ENCODE measurements at regions not wholly inside any gene's neighbourhood (a gene's known extent, or its start where the extent isn't known, plus 50 kb on each side); places are given as distances from the start of the nearest gene placed in this dataset.
"Not testable (repeated sequence)": the region's sequence is repeated elsewhere in the genome, so short reads cannot be mapped to it uniquely, and the experiment has no call there.

DNA sequence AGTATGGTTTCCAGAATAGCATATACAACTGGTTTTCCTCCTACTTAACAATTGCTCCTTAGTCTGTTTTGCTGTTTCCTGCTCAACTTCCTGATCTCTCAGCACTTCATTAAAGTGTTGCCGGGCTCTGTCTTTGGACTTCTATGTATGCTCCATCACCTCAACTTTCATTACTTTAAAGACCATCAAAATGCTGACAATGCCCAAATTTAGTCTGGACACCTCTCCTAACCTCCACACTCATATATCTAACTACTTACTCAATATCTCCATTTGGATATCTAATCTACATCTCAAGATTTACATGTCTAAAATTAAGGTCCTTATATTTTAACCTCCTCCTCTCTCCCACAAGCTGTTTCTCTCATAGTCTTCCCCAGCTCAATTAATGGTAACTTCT lies 54.4 kb upstream of the LGR5 start:
- Histone ChIP-seq H3K4me3 (no peak overlapping the region), H3K4me1 (no peaks in the 10 kb centered on the region), H3K9ac (no peak overlapping the region), H4K20me1 (no peaks in the 10 kb centered on the region), H3K9me3 (no peaks in the 10 kb centered on the region), H3K36me3 (no peaks in the 10 kb centered on the region), H3K27me3 (no peaks in the 10 kb centered on the region), H3K27ac (no peak overlapping the region), H3K4me2 (no peak overlapping the region)
- TF ChIP-seq Cebpa-rat (IDR thresholded peaks at IDR 0.05), result no peak

DNA sequence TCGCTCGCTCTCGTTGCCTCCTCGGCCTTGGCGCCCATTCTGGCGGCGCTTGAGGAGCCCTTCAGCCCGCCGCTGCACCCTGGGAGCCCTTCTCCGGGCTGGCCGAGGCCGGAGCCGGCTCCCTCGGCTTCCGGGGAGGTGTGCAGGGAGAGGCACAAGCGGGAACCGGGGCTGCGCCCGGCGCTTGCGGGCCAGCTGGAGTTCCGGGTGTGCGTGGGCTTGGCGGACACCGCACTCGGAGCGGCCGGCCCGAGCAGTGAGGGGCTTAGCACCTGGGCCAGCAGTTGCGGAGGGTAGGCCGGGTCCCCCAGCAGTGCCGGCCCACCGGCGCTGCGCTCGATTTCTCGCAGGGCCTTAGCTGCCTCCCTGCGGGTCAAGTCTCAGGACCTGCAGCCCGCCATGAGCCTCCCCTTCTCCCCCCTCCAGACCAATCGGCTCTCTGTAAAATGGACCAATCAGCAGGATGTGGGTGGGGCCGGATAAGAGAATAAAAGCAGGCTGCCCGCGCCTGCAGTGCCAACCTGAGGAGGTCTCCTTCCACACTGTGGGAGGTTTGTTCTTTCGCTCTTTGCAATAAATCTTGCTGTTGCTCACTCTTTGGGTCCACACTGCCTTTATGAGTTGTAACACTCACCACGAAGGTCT lies 62.8 kb upstream of the LGR5 start:
- not testable (repeated sequence) for H4K20me1 ChIP-seq, H3K36me3 ChIP-seq, H3K9me3 ChIP-seq, H3K27ac ChIP-seq, H3K9ac ChIP-seq, H3K4me1 ChIP-seq, H3K4me3 ChIP-seq, H3K27me3 ChIP-seq, H3K4me2 ChIP-seq

- no peak overlapping the region for H3K4me3 ChIP-seq
- H3K9me3 ChIP-seq, result no peaks in the 10 kb centered on the region
- H3K4me2 ChIP-seq, result no peak overlapping the region
- no peaks in the 10 kb centered on the region for H3K36me3 ChIP-seq
- H3K27me3 ChIP-seq, result no peaks in the 10 kb centered on the region
- no peaks in the 10 kb centered on the region for H3K4me1 ChIP-seq
- no peak overlapping the region for H3K27ac ChIP-seq
- no peak for TF ChIP-seq Cebpa-rat (IDR thresholded peaks at IDR 0.05)
- no peak overlapping the region for H3K9ac ChIP-seq
- no peaks in the 10 kb centered on the region for H4K20me1 ChIP-seq
These were observed 68.5 kb upstream of the LGR5 start for GRCh38 chr12:71371122-71371521.

DNA sequence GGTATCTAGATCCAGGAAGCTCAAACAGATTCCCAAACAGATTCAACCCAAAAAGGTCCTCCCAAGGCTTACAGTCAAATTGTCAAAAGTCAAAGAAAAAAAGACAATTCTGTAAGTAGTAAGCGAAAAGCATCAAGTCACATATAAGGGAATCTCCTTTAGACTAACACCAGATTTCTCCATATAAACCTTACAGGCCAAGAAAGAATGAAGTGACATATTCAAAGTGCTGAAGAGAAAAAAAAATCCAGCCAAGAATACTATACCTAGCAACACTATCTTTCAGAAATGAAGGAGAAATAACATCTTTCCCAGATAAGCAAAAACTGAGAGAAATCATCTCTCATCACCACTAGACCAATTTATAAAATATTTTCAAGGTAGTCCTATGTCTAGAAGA lies 79.6 kb upstream of the LGR5 start:
- Histone ChIP-seq H3K27me3 (no peaks in the 10 kb centered on the region), H3K4me2 (no peak overlapping the region), H3K27ac (no peak overlapping the region), H3K36me3 (no peaks in the 10 kb centered on the region), H4K20me1 (no peaks in the 10 kb centered on the region), H3K9ac (no peak overlapping the region), H3K4me3 (no peak overlapping the region), H3K9me3 (peaks cover 21% of the 10 kb centered on the region), H3K4me1 (peaks cover 12% of the 10 kb centered on the region)
- no peak for TF ChIP-seq Cebpa-rat (IDR thresholded peaks at IDR 0.05)

- H3K27me3 ChIP-seq, result no peaks in the 10 kb centered on the region
- H3K27ac ChIP-seq, result no peak overlapping the region
- H3K4me2 ChIP-seq, result no peak overlapping the region
- no peak for TF ChIP-seq Cebpa-rat (IDR thresholded peaks at IDR 0.05)
- H4K20me1 ChIP-seq, result no peaks in the 10 kb centered on the region
- peaks cover 25% of the 10 kb centered on the region for H3K4me1 ChIP-seq
- no peaks in the 10 kb centered on the region for H3K36me3 ChIP-seq
- no peak overlapping the region for H3K4me3 ChIP-seq
- H3K9ac ChIP-seq, result no peak overlapping the region
- peaks cover 17% of the 10 kb centered on the region for H3K9me3 ChIP-seq
These were observed 83.0 kb upstream of the LGR5 start for GRCh38 chr12:71356569-71356968.

GRCh38 chr12:71354871-71355270 lies 84.7 kb upstream of the LGR5 start:
- peak overlapping the region; percentile 62 for H3K4me2 ChIP-seq
- H3K27me3 ChIP-seq, result no peaks in the 10 kb centered on the region
- H3K4me1 ChIP-seq, result peaks cover 27% of the 10 kb centered on the region
- no peak overlapping the region for H3K27ac ChIP-seq
- no peaks in the 10 kb centered on the region for H4K20me1 ChIP-seq
- no peak overlapping the region for H3K4me3 ChIP-seq
- no peak for TF ChIP-seq Cebpa-rat (IDR thresholded peaks at IDR 0.05)
- peaks cover 13% of the 10 kb centered on the region; the same call in 1 of the 2 replicates for H3K9me3 ChIP-seq
- H3K36me3 ChIP-seq, result no peaks in the 10 kb centered on the region
- no peak overlapping the region for H3K9ac ChIP-seq

DNA sequence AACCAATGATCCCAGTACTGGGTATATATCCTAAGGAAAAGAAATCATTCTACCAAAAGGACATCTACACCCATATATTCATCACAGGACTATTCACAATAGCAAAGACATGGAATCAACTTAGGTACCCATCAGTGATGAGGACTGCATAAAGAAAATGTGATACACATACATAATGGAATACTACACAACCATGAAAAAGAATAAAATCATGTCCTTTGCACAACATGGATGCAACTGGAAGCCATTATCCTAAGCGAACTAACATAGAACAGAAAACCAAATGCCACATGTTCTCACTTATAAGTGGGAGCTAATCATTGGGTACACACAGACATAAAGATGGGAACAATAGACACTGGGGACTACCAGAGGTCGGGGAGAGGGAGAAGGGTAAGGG lies 86.0 kb upstream of the LGR5 start:
- Histone ChIP-seq H3K4me3 (no peak overlapping the region), H3K9ac (no peak overlapping the region), H3K27ac (no peak overlapping the region), H3K36me3 (no peaks in the 10 kb centered on the region), H4K20me1 (no peaks in the 10 kb centered on the region), H3K4me1 (peaks cover 33% of the 10 kb centered on the region), H3K27me3 (no peaks in the 10 kb centered on the region), H3K4me2 (peak overlapping the region; percentile 62), H3K9me3 (peaks cover 5% of the 10 kb centered on the region; the same call in 1 of the 2 replicates)
- no peak for TF ChIP-seq Cebpa-rat (IDR thresholded peaks at IDR 0.05)

DNA sequence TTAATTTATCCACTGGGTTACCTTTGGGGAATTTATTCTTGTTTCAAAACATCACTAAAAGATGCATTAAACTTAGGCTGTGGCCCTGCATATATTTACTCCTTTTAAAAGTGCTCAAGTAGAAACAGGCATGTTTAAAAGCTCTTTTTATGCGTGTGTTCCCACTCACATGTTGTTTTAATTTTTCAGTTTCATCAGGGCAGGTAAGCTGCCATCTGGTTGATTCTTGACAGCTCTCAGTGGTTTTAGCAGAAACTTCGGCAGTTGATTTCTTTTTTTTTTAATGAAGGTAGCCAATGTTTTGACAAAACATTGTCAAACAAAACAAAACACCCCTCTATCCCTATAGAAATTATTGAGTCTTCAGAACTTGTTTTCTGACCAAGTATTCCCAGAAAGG lies 89.6 kb upstream of the LGR5 start:
- H3K4me2 ChIP-seq, result 0 out of 2 replicates have a peak overlapping the region, but pooled peaks have one; percentile 18
- TF ChIP-seq Cebpa-rat (IDR thresholded peaks at IDR 0.05), result no peak
- H3K4me1 ChIP-seq, result peaks cover 20% of the 10 kb centered on the region
- no peaks in the 10 kb centered on the region for H4K20me1 ChIP-seq
- H3K36me3 ChIP-seq, result no peaks in the 10 kb centered on the region
- no peaks in the 10 kb centered on the region for H3K27me3 ChIP-seq
- H3K9me3 ChIP-seq, result no peaks in the 10 kb centered on the region
- no peak overlapping the region for H3K27ac ChIP-seq
- no peak overlapping the region for H3K4me3 ChIP-seq
- no peak overlapping the region for H3K9ac ChIP-seq

GRCh38 chr12:71338933-71339332 lies 100.7 kb upstream of the LGR5 start:
- no peaks in the 10 kb centered on the region for H3K4me1 ChIP-seq
- no peak overlapping the region for H3K4me3 ChIP-seq
- H3K9me3 ChIP-seq, result peaks cover 8% of the 10 kb centered on the region; the same call in 1 of the 2 replicates
- H3K4me2 ChIP-seq, result no peak overlapping the region
- TF ChIP-seq Cebpa-rat (IDR thresholded peaks at IDR 0.05), result no peak
- H3K9ac ChIP-seq, result no peak overlapping the region
- H3K27ac ChIP-seq, result no peak overlapping the region
- no peaks in the 10 kb centered on the region for H4K20me1 ChIP-seq
- no peaks in the 10 kb centered on the region for H3K36me3 ChIP-seq
- H3K27me3 ChIP-seq, result no peaks in the 10 kb centered on the region

DNA sequence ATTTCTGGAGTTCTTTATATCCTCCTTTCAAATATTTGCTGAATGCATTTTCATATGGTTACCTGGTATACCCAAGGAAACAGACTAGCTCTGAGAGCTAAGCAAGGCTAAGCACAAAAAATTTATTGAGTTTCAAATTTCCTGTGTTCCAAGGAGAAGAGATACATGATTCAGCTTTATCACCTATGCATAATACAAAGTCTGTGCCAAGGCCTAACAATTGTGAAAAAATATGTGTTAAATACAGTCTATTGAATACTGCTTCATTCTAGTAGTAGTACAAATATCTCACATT lies 103.7 kb upstream of the LGR5 start:
- peaks cover 8% of the 10 kb centered on the region; the same call in 1 of the 2 replicates for H3K9me3 ChIP-seq
- H3K36me3 ChIP-seq, result no peaks in the 10 kb centered on the region
- TF ChIP-seq Cebpa-rat (IDR thresholded peaks at IDR 0.05), result no peak
- H3K27ac ChIP-seq, result no peak overlapping the region
- H3K4me2 ChIP-seq, result no peak overlapping the region
- H3K4me3 ChIP-seq, result no peak overlapping the region
- no peak overlapping the region for H3K9ac ChIP-seq
- H3K4me1 ChIP-seq, result no peaks in the 10 kb centered on the region
- no peaks in the 10 kb centered on the region for H3K27me3 ChIP-seq
- H4K20me1 ChIP-seq, result no peaks in the 10 kb centered on the region

All from BLaER1 (cell line).